Thymus (tissue), 11 donors: ENCODE measurements at regions not wholly inside any gene's neighbourhood (a gene's known extent, or its start where the extent isn't known, plus 50 kb on each side); places are given as distances from the start of the nearest gene placed in this dataset.
"Not testable (repeated sequence)": the region's sequence is repeated elsewhere in the genome, so short reads cannot be mapped to it uniquely, and the experiment has no call there.

ENCODE experiments used
- DNase-seq, 9 donors: peaks; one replicate each; pipeline ENCODE4 v3.0.0-alpha.2; 2013; ENCODE audit warnings: low spot score in 9 of 9, low read depth in 6 of 9, missing footprints in 1 of 9
- H3K27ac ChIP-seq, 2 donors: one replicate each; pipeline ENCODE4 v1.5.1; 2013; ENCODE audit warnings: control low read depth in 1 of 2, low read depth in 1 of 2, low read length in 1 of 2, mild to moderate bottlenecking in 1 of 2, moderate library complexity in 1 of 2
- H3K27me3 ChIP-seq, 2 donors: one replicate each; pipeline ENCODE4 v1.5.1; 2013; ENCODE audit warnings: low read length in 1 of 2; ENCODE audit not compliant: control insufficient read depth in 2 of 2, insufficient read depth in 1 of 2
- H3K36me3 ChIP-seq, 2 donors: one replicate each; pipeline ENCODE4 v1.5.1; 2013; ENCODE audit warnings: low read length in 1 of 2, mild to moderate bottlenecking in 1 of 2, moderate library complexity in 1 of 2; ENCODE audit not compliant: control insufficient read depth in 2 of 2, insufficient read depth in 2 of 2
- H3K4me1 ChIP-seq, 2 donors: one replicate each; pipeline ENCODE4 v1.5.1; 2013; ENCODE audit warnings: low read length in 2 of 2; ENCODE audit not compliant: control insufficient read depth in 2 of 2, insufficient read depth in 2 of 2
- H3K4me3 ChIP-seq, 2 donors: one replicate each; pipeline ENCODE4 v1.5.1; 2013; ENCODE audit warnings: low read length in 2 of 2, control low read depth in 1 of 2, mild to moderate bottlenecking in 1 of 2
- H3K9me3 ChIP-seq, 2 donors: one replicate each; pipeline ENCODE4 v1.5.1; 2013; ENCODE audit warnings: low read length in 1 of 2, mild to moderate bottlenecking in 1 of 2; ENCODE audit not compliant: control insufficient read depth in 2 of 2, insufficient read depth in 1 of 2
- WGBS: extraction: QIAGEN DNeasy Blood & Tissue Kit; methylation state at CpG from one replicate; pipeline ENCODE4 v1.1.7; 2013; 5-methylcytosine and 5-hydroxymethylcytosine counted together
- donor health status: healthy.

DNA sequence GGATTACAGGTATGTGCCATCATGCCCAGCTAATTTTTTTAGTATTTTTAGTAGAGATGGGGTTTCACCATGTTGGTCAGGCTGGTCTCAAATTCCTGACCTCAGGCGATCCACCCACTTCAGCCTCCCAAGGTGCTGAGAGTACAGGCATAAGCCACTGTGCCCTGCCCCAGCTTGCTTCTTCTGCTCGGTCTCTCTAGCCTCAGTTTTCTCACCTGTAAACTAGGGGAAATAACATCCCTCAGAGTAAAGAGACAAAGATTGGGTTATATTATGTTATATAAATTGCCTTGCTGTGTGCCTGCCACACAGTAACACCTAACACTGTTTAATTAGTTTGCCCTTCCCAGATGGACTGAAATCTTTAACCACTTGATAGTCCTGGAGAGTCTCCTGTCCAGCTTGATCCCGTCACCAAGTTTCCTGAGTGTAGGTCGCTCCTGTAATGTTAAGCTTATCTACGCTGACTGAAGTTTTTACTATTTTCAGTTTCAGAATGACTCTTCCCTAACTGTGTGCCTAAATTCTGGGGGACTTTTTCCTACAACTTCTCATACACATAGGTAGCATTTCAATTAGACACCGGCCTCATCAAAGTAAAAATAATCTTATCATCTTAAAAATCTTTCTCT, 412.7 kb upstream of the TENM3 start:
- no peaks in the 10 kb centered on the region for H3K36me3 ChIP-seq
- H3K4me3 ChIP-seq = no peak overlapping the region
- no peak overlapping the region for H3K27ac ChIP-seq
- H3K9me3 ChIP-seq = no peaks in the 10 kb centered on the region
- no peaks in the 10 kb centered on the region for H3K27me3 ChIP-seq
- no peaks in the 10 kb centered on the region for H3K4me1 ChIP-seq
- no peak for DNase-seq
- WGBS = 85% methylated on average over 6 of the region's 6 CpGs

DNA sequence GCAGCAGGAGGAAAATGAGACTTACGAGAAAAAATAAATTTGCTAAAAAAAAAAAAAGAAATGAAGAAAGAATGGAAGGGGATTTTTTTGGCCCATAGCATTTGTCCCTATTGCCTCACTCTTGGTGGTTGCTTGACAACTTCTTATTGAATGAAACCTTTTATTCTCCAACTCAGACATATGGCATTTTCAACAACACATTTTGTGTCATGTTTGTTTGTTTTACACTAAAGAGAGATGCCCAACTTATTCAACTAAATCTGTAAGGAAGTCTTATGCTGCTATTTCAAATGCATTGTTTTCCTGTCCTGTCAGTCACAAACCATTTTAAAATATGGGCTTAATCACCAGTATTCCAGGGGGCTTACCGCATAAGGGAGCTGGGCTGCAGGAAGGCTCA, 409.1 kb upstream of the TENM3 start:
- WGBS = 91% methylated on average over 2 of the region's 2 CpGs

GRCh38 chr4:181835348-181835747, 407.9 kb upstream of the TENM3 start:
- Histone ChIP-seq H3K4me3 (no peak overlapping the region), H3K9me3 (no peaks in the 10 kb centered on the region), H3K27me3 (no peaks in the 10 kb centered on the region), H3K27ac (no peak overlapping the region), H3K36me3 (no peaks in the 10 kb centered on the region), H3K4me1 (no peaks in the 10 kb centered on the region)
- DNase-seq = no peak
- WGBS = 79% methylated on average over 5 of the region's 5 CpGs

More for the DNA sequence above, 409.1 kb upstream of the TENM3 start:
- no peak for DNase-seq
- H3K27me3 ChIP-seq = no peaks in the 10 kb centered on the region
- no peaks in the 10 kb centered on the region for H3K4me1 ChIP-seq
- no peaks in the 10 kb centered on the region for H3K36me3 ChIP-seq
- no peak overlapping the region for H3K27ac ChIP-seq
- H3K4me3 ChIP-seq = no peak overlapping the region
- no peaks in the 10 kb centered on the region for H3K9me3 ChIP-seq

DNA sequence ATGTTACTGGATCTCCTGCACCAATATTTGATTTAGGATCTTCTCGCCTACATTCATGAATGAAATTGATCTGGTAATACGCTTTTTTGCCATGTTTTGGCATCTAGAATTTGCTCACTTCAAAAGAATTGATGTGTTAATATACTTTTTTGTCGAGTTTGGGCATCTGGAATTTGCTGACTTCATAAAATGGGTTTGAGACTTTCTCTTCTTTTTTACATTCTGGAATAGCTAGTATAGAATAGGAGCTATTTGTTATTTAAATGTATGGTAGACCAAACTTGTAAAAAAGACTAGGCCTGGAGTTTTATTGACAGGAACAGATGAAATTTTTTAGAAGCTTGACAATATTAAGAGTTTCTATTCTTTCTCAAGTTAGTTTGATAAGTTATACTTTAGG, 404.9 kb upstream of the TENM3 start:
- H3K27me3 ChIP-seq = no peaks in the 10 kb centered on the region
- H3K27ac ChIP-seq = no peak overlapping the region
- WGBS = 90% methylated on average over 3 of the region's 3 CpGs
- no peak overlapping the region for H3K4me3 ChIP-seq
- H3K4me1 ChIP-seq = no peaks in the 10 kb centered on the region
- DNase-seq = no peak
- H3K36me3 ChIP-seq = no peaks in the 10 kb centered on the region
- H3K9me3 ChIP-seq = no peaks in the 10 kb centered on the region

- WGBS = 92% methylated on average over 14 of the region's 14 CpGs
- not testable (repeated sequence) for H3K36me3 ChIP-seq
Observed at GRCh38 chr4:181843797-181844196, 399.4 kb upstream of the TENM3 start.

DNA sequence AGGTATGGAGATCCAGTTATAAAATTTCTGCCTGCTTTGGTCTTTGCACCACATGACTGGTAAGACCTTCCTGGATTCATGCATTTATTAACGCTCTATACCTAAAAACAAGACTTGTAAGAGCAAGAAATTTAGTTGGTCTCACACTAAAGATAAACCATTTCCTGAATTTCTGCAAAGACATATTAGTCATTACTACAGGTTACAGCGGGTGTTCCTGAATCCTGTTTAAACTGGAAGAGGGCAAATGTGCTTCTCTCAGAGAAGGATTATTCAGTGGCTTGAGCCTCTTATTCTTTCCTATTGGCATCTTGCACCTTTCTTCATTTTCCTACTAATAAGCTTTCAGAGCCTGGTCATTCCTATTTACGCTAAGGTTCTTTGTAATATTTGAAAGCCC, 397.6 kb upstream of the TENM3 start:
- DNase-seq = no peak
- H3K27ac ChIP-seq = no peak overlapping the region
- WGBS = 93% methylated on average over 3 of the region's 3 CpGs
- H3K36me3 ChIP-seq = no peaks in the 10 kb centered on the region
- no peaks in the 10 kb centered on the region for H3K27me3 ChIP-seq
- H3K9me3 ChIP-seq = no peaks in the 10 kb centered on the region
- no peak overlapping the region for H3K4me3 ChIP-seq
- H3K4me1 ChIP-seq = no peaks in the 10 kb centered on the region

More at GRCh38 chr4:181843797-181844196, 399.4 kb upstream of the TENM3 start:
- not testable (repeated sequence) for H3K4me1 ChIP-seq, H3K4me3 ChIP-seq, DNase-seq, H3K27me3 ChIP-seq, H3K27ac ChIP-seq, H3K9me3 ChIP-seq

DNA sequence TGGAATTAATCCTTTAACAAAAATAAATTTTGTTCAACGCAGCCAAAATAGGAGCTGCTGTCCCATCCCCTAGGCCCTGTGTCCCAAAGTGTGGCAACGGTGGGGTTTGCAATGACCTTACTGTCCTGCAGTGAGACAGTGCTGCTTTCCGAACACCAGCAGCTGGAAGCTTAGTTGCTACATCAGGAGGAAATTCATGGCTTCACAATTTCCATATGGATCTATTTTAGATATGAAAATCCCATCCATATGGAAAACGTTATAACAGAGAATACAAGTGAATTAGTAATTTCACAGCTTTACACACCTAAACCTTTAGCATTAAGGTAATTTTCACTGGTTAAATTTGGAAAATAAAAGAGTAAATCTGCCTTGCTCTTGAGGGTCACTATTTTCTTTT, 396.3 kb upstream of the TENM3 start:
- H3K27ac ChIP-seq = no peak overlapping the region
- H3K36me3 ChIP-seq = no peaks in the 10 kb centered on the region
- H3K27me3 ChIP-seq = no peaks in the 10 kb centered on the region
- 90% methylated on average over 4 of the region's 4 CpGs for WGBS
- no peak for DNase-seq
- no peak overlapping the region for H3K4me3 ChIP-seq
- no peaks in the 10 kb centered on the region for H3K4me1 ChIP-seq
- no peaks in the 10 kb centered on the region for H3K9me3 ChIP-seq

GRCh38 chr4:181848357-181848756, 394.8 kb upstream of the TENM3 start:
- Histone ChIP-seq H3K4me3 (no peak overlapping the region), H3K4me1 (no peaks in the 10 kb centered on the region), H3K27me3 (no peaks in the 10 kb centered on the region), H3K9me3 (no peaks in the 10 kb centered on the region), H3K36me3 (no peaks in the 10 kb centered on the region), H3K27ac (no peak overlapping the region)
- 93% methylated on average over 6 of the region's 6 CpGs for WGBS
- no peak for DNase-seq

DNA sequence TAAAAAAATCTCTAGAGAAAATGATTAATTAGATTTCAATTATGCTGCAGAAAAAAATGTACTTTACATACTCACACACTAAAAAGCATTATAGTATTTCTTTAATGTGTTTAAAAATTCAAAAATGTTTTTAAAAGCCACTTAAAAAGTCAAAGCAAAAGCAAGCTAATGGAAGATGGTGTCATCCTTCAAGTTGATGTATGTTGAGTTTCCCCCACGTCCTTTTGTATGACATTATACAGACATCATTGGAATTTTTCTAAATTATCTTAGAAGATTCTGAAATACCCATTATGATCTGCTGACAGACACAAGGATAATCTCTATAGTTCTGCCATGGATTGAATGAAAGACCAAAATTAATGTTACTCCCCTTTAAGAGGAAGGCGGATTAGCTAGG, 393.7 kb upstream of the TENM3 start:
- no peaks in the 10 kb centered on the region for H3K27me3 ChIP-seq
- no peak for DNase-seq
- H3K9me3 ChIP-seq = no peaks in the 10 kb centered on the region
- no peaks in the 10 kb centered on the region for H3K36me3 ChIP-seq
- no peak overlapping the region for H3K4me3 ChIP-seq
- no peaks in the 10 kb centered on the region for H3K4me1 ChIP-seq
- WGBS = 85% methylated on average over 2 of the region's 2 CpGs
- H3K27ac ChIP-seq = no peak overlapping the region
